GM18867 (cell line): ENCODE measurements at regions not wholly inside any gene's neighbourhood (a gene's known extent, or its start where the extent isn't known, plus 50 kb on each side); places are given as distances from the start of the nearest gene placed in this dataset.
"Not testable (repeated sequence)": the region's sequence is repeated elsewhere in the genome, so short reads cannot be mapped to it uniquely, and the experiment has no call there.

ENCODE experiments used
- ATAC-seq: cut with Tn5 transposase; IDR thresholded peaks from one replicate; pipeline ENCODE4 v1.9.1; 2021; ENCODE audit warnings: mild to moderate bottlenecking, moderate library complexity; ENCODE audit not compliant: unreplicated experiment

DNA sequence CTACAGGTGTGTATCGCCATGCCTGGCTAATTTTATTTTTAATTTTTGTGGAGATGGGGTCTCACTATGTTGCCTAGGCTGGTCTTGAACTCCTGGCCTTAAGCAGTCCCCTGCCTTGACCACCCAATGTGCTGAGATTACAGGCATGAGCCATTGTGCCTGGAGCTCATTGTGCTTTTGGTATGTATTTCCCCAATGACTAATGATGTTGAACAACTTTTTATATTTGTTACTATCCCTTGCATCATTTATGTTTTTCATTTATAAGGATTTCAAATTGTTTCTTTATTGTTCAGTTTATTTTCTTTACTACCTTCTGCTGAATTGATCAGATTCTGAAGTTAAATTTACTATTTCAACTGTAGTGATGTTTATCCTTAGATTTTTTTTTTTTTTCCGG is 199.7 kb downstream of the CEP135 start:
- ATAC-seq: no peak

DNA sequence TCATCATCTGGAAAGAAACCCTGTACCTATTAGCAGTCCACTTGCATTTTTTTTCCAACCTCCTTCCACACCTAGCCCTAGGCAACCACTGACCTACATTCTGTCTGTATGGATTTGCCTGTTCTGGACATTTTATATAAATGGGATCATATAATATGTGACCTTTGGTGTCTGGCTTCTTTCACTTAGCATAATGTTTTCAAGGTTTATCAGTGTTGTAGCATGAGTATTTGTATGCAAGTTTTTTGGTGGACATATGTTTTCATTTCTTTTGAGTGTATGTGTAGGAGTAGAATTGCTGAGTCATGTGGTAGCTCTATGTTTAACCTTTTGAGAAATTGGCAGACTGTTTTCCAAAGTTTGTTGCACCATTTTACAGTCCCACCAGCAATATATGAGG is 198.6 kb downstream of the CEP135 start:
- ATAC-seq: no peak

DNA sequence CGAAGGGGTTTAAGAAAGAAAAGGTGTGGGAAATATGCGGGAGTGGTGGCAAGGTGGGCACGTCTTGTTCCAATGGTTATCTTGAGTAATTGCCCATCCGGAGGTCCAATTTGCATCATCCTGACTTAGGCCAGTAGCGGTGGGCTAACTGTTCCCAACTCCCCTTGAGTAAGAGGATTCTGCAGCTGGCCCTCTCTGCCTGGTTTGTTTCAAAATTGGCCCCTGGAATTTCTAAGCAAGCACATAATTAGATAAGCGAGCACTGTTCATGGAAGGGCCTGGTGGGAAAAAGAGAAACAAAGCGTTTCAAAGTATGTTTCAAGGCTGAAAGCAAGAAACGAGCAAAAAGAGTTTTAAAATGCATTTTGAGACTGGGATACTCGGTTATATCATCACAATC is 198.2 kb downstream of the CEP135 start:
- no peak for ATAC-seq

- no peak for ATAC-seq
Observed at GRCh38 chr4:56142088-56142487, 193.3 kb downstream of the CEP135 start.

DNA sequence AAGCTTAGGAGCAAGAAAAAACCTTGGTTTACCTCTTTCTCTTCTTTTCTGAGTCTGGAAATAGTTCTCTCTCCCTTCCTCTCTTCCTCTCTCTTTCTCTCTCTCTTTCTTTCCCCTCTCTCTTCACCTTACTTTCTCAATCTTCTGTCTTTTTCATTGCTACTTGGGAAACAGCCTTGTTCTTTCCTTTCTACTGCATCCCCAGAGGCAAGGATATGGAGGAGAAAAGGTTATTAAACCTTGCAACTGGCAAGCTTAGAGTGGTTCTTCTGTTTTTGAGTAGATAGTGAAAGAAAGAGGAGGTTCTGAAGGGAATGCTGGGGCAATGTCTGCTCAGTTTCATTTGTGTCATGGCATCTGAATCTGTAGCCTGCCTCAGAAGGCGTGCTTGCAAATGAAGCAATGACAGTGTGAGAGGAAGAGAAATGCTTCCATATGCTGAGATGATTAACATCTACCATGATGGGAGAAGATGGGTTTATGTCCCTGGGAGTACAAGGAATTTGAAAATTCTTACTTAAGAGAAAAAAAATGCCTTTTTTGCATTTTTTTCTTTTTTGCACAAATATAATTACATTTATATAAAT is 190.6 kb downstream of the CEP135 start:
- ATAC-seq: no peak

DNA sequence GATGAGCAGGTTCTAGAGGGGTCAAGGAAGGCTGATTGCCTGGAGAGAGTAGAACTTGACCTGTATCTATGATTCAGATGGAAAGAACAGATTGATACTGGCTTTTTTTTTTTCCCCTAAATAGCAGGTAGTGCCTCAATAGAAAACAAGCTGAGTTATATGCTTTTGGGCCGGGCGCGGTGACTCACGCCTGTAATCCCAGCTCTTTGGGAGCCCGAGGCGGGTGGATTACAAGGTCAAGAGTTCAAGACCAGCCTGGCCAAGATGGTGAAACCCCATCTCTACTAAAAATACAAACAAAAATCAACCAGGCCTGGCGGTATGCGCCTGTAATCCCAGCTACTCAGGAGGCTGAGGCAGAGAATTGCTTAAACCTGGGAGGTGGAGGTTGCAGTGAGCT is 186.1 kb downstream of the CEP135 start:
- not testable (repeated sequence) for ATAC-seq

- ATAC-seq: no peak
Observed at GRCh38 chr4:56134266-56134665, 185.5 kb downstream of the CEP135 start.

DNA sequence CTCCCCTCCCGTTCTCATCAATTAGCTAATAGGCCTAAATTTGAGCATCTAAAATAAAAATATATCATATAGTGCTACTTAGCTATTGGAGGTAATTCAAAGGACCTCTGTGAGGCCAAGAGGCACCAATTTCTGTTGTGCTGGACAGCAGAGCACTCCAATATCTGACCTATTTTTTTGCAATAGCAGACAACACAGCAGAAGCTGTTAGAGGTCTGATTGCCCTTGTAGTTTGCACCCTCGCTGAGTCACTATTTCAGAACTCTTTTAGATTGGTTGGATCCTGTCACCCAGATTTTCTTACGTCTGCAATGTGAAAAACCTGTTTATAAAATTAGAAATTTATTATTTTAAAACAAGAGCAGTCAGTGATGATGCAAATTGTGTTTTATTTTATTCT is 184.1 kb downstream of the CEP135 start:
- ATAC-seq: no peak

GRCh38 chr4:56132188-56132587 is 183.4 kb downstream of the CEP135 start:
- ATAC-seq: not testable (repeated sequence)

GRCh38 chr4:56130606-56131155 is 181.9 kb downstream of the CEP135 start:
- no peak for ATAC-seq

GRCh38 chr4:56129431-56129861 is 180.7 kb downstream of the CEP135 start:
- peak; percentile 81 for ATAC-seq

DNA sequence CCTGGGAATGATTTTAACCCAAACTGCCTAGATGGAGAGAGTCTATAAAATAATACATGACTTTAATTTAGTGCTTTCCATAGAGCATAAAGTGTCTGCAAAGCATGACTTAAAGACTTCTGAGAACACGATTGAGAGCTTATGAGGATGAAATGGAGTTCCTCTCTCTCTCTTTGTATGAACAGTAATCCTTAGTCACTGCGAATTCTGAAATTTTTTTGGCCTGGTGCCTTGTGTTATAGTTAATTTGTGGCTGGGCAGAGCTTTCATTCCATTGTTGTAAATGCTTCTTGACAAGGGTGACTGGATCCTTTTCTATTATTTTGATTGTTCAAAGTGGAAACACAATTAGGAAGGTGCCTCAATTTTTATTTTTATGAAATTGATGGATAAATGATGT is 179.5 kb downstream of the CEP135 start:
- no peak for ATAC-seq

DNA sequence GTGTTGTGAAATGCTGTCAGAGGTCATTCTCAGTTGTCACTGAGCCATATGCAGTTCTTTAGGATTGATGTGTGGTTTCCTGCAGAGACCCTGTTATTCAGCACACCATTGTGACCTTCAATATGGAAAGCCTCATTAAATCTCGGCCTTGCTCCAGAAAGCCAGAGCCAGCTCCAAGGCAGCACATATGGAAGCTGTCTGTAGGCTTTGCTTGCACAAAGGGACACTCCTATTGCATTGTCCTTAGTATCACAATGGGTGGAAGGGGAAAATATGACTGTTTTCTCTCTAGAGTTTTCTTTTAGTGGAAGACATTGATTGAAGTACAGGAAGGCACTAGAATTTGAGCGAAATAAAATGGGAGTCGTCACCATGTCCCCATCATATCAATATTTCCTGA is 179.0 kb downstream of the CEP135 start:
- no peak for ATAC-seq

- ATAC-seq: no peak
Observed at GRCh38 chr4:56123547-56123946, 174.8 kb downstream of the CEP135 start.

- no peak for ATAC-seq
Observed at GRCh38 chr4:56123051-56123450, 174.3 kb downstream of the CEP135 start.

DNA sequence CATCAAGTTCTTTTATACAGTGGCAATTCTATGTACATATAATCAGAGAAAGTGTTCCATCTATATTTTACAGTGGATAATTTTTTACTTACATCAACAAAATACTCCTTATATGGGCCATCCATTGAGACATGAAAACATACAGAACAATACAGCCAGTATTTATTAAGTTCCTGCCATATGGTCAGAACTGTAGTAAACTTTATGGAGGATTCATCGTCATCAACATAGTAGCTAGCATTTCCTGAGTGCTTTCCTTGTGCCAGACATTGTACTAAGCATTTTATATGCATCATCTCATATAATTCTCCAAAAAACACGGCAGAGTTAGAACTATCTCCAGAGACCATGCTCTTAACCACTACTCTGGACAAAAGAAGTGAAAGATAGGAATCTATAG is 170.1 kb downstream of the CEP135 start:
- ATAC-seq: no peak

- ATAC-seq: no peak
Observed at GRCh38 chr4:56118055-56118454, 169.3 kb downstream of the CEP135 start.

GRCh38 chr4:56115898-56116297 is 167.2 kb downstream of the CEP135 start:
- ATAC-seq: no peak

DNA sequence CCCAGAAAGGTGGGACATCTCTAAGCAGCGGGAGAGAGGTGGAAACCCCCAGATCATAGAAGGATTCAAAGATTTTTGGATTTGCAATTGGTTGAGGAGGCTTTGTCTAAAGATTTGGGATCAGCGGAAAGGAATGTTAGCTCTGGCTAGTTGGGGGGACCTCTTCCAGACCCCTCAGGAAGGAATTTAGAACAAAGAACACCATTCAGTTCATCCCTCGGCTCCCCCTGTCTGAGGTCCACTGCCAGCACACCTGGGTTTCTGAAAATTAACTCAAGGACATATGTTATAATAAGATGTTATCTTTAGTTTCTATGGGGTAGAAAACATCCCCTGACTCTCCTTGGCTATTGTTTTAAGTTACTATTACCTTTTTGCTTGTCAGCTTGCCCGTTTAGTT is 163.6 kb downstream of the CEP135 start:
- no peak for ATAC-seq

DNA sequence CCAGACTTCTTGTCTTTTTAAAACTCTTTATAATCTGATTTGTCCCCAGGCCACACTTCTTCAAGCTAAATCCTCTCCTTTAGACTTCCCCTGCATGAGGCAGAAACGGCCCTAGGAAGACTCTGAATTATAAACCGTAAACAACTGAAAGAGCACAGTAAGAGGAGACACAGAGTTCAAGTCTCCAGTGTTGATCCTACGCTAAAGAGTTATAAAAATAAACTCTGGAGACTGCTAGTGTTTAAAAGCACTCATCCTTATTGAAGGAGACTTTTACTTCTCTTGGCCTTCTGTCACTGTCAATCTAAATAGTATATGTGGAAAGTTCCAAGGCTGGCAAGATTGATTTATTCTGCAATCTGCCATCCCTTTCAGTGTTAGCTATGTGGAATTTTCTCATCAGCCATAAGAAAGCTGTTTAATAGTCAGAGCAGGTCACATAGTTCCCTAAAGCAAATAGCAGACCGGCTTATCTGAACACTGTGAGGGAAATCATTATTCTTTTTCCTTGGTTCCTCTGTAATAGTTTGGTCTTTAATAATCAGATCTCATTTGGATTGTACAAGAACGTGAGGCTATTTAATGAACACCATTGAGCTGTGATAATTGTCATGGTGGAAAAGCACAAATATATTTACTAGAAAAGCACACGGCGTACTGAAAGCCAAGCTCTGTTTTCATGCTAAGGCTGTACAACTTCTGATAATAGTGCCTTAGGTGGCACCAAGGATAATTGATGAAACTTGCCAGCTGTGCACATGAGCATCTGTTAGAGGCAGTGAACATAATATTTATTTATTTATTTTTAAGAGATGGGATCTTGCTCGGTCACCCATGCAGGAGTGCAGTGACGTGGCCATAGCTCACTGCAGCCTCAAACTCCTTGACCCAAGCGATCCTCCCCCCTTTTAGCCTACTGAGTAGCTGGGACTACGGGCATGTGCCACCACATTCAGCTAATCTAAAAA is 157.7 kb downstream of the CEP135 start:
- ATAC-seq: no peak

GRCh38 chr4:56104188-56104587 is 155.4 kb downstream of the CEP135 start:
- ATAC-seq: no peak

- ATAC-seq: no peak
Observed at GRCh38 chr4:56102601-56103000, 153.9 kb downstream of the CEP135 start.
